ENCODE measurements at regions not wholly inside any gene's neighbourhood (a gene's known extent, or its start where the extent isn't known, plus 50 kb on each side); places are given as distances from the start of the nearest gene placed in this dataset.
"Not testable (repeated sequence)": the region's sequence is repeated elsewhere in the genome, so short reads cannot be mapped to it uniquely, and the experiment has no call there.

DNA sequence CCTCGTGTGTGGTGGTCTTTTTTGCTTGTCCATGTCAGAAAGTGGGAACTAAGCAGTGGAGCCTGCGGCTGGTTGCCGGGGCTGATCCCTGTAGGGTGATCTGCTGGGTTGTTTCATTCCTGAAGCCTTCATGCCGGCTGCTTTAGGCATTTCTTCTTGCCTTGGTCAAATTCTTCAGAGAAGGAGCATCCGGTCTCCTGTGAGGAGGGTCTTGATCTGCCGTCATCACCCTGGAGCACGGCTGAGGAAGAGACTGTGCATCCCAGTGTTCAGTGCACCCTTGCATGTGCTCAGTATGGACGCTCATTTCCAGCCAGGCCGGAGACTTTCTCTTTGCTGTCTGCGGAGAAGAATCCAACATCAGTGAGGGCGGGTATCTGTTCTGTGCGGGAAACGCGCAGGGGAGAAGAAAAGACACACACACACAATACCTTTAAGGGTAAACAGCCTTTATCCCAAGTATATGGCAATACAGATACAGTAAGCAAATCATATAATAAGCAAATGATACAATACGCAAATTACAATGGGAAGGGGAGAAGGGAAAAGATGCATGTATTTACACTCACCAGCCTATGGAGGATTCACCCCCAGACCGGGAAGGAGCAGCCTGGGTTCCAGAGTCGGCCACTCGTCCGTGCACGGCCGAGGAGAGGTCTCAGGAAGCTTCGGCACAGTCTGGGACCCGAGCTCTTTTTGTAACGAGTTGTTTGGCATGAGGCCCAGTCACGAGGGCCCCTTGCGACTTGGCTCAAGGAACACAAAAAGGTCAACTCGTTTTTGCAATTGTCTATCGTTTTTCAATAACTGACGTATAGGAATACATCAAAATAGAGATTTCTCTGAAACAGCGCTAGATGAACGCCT, 1366.8 kb upstream of the TMEM132C start:
- no peak overlapping the region for H3K4me3 ChIP-seq
- no peak overlapping the region for H3K27ac ChIP-seq

DNA sequence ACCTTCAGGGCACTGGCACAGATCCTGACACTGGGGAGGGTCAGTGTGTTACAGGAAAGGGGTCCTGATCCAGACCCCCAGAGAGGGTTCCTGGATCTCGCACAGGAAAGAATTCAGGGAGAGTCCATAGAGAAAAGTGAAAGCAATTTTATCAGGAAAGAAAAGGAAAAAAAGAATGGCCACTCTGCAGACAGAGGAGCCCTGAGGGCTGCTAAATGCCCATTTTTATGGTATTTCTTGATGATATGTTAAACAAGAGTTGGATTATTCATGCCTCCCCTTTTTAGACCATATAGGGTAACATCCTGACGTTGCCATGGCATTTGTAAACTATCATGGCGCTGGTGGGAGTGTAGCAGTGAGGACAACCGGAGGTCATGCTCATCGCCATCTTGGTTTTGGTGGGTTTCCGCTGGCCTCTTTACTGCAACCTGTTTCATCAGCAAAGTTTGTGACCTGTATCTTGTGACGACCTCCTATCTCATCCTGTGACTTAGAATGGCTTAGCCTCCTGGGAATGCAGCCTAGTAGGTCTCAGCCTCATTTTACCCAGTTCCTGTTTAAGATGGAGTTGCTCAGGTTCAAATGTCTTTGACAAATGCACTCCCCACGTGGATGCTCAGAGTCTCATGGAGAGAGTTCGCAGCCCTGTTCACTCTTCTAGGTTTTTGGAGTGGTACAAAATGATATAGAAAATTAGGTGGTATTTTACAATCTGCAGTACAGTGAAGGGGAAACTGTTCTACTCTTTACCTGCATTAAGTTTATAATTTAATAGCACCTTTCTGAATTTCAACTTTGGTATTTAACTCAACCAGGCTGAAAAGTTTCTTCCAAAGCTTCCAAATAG, 1363.7 kb upstream of the TMEM132C start:
- Histone ChIP-seq H3K4me3 (no peak overlapping the region), H3K27ac (no peak overlapping the region)

DNA sequence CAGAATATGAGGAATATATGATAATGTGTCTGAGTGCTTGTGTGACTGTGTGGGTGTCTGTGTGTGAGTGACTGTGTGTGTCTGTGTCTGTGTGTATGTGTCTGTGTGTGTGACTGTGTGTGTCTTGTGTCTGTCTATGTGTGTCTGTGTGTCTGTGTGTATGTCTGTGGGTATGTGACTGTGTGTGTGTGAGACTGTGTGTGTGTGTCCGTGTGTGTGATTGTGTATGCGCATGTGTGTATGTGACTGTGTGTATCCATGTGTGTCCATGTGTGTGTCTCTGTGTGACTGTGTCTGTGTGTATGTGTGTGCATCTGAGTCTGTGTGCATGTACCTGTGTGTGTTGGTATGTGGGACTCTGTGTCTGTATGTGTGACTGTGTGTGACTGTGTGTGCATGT, 1361.2 kb upstream of the TMEM132C start:
- no peak overlapping the region for H3K4me3 ChIP-seq
- H3K27ac ChIP-seq = no peak overlapping the region

DNA sequence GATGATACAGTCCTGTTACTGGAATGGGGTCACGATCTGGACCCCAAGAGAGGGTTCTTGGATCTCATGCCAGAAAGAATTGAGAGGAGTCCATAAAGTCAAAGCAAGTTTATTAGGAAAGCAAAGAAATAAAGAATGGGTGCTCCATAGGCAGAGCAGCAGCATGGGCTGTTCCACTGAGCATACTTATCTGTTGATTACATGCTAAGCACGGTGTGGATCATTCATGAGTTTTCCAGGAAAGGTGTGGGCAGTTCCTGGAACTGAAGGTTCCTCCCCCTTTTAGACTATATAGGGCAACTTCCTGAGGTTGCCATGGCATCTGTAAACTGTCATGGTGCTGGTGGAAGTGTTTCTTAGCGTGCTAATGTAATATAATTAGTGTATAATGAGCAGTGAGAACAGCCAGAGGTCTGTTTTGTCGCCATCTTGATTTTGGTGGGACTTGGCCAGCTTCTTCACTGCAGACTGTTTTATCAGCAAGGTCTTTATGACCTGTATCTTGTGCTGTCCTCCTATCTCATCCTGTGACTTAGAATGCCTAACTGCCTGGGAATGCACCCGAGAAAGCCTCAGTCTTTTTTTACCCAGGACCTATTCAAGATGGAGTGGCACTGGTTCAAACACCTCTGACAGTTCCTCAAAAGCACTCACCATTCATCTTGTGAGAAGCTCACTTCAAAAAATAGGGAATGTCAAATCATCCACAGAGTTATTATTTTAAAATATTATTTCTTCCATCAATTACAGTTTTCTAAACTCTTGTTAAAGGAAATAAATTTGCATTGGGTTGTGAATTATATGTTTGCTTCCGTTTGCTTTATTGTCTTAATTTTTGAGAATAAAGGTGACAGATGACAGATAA, 1358.8 kb upstream of the TMEM132C start:
- H3K4me3 ChIP-seq = no peak overlapping the region
- H3K27ac ChIP-seq = no peak overlapping the region

DNA sequence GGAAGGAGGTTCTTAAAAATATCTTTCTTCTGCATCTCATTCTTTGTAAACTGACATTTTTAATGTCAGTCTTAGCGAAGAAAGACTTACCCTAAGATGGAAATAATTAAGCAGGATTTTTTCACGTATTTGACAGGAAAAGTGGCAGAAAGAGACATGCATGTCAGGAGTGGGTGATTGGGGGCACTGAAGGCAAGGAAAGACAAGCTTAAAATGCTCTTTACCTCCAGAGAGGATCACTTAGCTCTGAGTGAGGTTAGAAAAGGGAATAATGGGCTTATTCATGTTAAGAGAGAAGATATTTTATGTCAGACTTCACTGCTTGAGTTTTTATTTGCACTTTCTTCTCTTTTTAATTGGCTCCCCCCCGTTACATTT, 1358.2 kb upstream of the TMEM132C start:
- Histone ChIP-seq H3K4me3 (no peak overlapping the region), H3K27ac (no peak overlapping the region)

DNA sequence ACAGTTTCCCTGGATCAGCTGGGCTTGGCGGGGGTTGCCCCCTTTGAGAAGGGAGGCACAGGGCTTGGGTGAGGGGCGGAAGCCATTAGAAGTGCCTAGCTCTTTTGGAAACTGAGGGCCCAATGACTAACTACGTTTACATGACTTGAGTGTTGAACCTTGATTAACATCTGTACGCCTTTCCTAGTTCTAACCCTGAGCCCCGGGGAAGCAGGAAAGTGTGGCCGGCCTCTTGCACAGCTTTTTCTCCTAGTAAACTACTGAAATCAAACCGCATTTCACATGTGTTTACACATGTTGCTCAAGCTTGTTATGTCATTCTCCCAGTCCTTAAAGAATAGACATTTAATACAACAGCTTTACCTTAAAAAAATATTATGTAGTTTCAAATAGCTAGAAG, 1356.4 kb upstream of the TMEM132C start:
- no peak overlapping the region for H3K27ac ChIP-seq
- H3K4me3 ChIP-seq = no peak overlapping the region

DNA sequence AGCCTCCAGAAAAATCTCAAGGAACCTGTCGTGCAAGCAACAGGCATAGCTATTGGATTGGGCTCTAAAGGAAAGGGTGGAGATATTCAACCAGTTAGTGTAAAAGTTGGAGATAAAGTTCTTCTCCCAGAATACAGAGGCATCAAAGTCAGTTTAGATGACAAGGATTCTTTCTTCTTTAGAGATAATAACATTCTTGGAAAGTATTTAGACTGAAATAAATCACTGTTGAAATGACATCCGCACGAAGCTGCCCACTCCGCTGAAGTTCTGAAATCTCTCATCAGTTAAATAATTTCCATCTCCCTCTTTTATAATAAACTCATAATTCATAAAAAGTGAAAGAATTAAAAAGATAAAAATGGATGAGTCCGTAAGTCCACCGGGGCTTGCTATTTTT, 1354.9 kb upstream of the TMEM132C start:
- Histone ChIP-seq H3K4me3 (no peak overlapping the region), H3K27ac (no peak overlapping the region)

DNA sequence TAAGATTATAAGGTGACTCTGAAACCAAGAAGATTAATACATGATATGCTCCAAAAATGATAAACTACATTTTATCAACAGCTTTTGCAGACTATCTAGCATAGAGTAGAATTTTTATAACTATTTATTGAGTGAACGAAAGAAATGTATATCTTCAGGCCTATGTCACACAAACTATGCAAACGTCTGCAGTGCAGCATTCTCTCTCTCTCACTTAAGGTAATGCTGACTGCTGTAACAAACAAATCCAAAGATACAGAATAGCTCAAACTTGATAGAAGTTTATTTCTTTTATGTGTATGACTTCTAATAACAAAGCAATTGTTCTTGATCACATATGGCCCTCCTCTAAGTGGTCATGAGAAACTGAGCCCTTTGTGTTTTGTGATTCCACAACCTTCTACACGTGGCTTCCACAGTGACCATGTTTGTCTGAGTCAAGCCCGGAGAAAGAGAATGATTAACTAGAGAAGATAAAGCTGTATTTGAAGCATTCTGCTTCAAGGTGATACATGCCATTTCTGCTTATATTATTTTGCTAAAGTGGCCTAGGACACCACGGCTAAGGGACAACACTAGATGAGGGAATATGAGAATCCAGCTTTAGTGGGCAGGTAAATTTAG, 1352.7 kb upstream of the TMEM132C start:
- no peak overlapping the region for H3K4me3 ChIP-seq
- H3K27ac ChIP-seq = no peak overlapping the region

DNA sequence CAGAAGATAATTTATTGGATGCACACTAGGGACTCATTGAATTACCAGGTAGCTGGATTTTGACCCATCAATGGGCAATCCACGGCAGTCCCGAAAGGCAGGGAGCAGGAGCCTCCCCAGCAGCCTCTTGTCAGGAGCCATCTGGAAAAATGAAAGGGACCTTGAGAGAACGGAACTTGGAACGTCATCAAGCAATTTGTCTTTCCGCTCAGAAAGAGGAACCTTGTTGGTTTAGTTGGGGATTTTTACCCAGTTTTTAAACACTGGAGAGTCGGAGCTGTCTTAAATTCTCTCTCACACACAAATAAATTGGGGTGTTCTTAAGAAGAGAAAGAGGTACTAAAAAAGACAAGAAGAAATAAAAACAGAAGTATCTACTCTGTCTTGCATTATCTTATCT, 1351.7 kb upstream of the TMEM132C start:
- Histone ChIP-seq H3K4me3 (no peak overlapping the region), H3K27ac (no peak overlapping the region)

DNA sequence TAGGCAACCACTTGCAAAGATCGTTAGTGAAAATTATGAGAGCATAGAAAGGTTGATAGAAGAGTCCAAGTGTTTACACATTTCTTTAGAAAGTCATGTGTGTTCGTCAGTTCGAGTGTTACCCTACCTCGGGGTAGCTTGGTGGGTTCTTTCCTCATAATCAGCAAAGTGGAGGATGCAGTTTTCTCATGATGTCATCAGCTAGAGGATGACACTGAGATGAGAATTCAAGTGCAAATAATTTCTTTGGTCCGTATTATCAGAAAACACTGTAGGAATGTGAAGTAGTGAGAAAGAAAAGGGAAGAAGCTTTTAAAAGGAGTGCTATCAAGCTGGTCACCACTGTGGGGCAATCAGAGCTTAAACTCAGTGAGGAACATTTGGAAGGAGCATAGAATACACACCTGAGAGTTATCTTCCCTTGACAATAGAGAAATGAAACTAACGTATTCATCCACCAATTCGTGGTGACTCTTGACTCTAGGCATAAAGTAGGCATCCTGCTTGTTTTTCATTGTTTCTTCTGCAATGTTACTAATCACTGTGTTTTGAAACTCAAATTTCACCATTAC, 1340.9 kb upstream of the TMEM132C start:
- no peak overlapping the region for H3K27ac ChIP-seq

DNA sequence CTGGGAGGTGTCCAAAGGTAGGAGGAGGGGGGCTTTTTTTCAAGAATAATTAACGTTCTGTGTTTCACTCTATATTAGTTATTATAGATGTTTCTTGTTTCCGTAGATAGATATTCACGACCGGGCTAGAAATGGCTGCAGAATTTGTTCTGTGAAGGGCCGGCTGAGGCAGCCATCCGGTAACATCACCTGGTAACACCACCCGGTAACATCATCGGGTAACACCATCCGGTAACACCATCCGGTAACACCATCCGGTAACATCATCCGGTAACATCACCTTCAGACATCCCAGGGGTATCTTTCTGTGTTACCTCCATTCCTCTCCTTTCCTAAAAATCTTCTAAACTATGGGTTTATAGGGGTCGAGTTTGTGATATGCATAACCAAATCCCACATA, 1336.7 kb upstream of the TMEM132C start:
- Histone ChIP-seq H3K4me3 (no peak overlapping the region), H3K27ac (no peak overlapping the region)

More for the DNA sequence above, 1340.9 kb upstream of the TMEM132C start:
- H3K4me3 ChIP-seq = no peak overlapping the region

DNA sequence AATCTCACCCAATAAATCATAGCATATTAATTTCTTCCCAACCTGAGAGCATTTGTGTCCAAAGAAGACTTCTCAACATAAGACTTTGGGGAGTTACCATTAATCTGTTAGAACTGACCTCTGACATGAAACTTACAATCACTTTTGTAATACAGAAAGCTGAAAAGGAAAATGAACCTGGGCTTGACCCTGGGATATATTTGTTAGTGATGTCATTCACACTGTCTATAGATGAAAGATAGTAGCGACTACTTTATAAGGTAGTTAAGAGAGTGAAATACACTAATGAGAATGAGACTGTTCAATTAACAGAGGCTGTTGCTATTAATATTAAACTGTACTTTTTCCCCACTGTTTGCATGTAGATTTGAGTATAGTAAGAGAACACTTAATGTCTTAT, 1334.8 kb upstream of the TMEM132C start:
- Histone ChIP-seq H3K4me3 (no peak overlapping the region), H3K27ac (no peak overlapping the region)

DNA sequence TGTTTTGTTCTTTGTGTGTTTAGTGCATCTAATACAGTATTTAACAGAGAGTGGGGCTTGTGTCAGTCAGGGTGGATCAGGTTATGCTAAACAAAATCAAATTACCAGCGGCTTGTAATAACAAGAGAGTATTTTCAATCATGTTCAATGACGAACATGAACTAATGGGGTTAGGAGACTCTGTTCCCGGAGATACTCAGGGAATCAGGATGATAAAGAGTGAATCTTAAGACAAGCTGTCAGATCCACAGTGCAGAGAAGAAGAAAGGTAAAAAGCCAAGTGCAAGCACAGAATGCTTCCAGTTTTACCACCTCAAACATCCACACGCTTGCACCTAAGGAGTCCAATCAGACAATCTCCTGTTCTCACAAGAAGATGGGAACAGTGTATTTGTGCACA, 1331.5 kb upstream of the TMEM132C start:
- Histone ChIP-seq H3K27ac (no peak overlapping the region), H3K4me3 (no peak overlapping the region)

DNA sequence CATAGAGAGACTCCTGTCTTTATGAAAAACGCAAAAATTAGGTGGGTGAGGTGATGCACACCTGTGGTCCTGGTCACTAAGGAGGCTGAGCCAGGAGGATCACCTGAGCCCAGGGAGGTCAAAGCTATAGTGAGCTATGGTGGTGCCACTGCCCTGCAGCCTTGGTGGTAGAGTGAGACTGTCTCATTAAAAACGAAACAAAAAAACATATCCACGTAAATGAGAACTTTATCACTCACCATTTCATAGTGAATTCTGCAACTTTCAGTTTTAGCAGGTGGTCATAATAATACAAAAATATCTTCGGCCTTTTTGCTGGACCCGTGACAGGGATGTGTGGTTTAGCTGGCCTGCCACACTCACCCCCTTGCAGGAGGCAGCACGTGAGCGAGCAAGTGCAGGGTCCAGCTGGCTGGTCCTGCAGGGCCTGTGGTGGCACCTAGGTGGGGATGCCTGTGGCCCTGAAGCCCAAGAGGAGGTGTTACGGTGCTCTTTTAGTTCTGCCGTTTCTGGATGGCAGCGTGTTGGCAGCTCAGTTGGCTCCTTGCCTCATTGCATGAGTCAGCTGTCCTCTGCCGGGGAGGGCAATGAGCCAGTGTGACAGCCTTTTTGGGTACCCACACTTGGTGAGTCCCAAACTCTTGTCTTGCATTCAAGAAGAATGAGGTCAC, 1330.7 kb upstream of the TMEM132C start:
- no peak overlapping the region for H3K27ac ChIP-seq
- H3K4me3 ChIP-seq = no peak overlapping the region

DNA sequence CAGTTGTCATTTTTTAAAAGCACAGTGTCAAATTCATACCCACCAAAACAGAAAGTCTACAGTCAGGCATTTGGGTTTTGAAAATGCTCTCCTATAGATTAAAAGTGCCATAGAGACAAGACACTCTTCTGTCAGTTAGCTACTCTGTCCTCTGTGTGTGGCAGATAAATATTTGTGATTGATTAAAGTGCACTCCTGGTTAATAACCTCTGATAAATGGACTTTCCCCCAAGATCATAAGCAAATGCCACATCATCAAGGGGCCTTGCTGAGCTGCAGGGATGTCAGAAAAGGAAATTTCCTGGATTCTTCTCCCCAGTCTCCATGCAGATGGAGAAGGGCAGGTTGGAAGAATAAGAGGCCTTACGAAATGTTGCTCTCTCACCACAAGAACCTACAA, 1329.5 kb upstream of the TMEM132C start:
- H3K4me3 ChIP-seq = no peak overlapping the region

DNA sequence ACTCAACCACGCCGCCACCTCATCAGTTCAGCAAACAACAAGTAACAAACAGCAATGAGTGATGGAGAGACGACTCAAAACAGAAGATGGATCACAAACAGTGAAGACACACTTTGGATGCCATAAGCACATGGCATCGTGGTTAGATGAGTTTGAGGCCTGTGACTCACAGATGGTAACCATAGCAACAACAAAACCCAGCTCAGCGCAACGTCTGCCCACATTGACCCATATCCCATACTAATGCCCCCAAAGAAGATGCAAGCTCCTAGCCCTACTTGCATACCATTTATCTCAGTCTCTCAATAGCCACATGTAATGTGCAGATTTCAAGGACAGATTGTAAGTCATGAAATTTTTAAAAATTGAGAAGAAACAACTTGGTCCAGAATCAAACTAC, 1322.3 kb upstream of the TMEM132C start:
- no peak overlapping the region for H3K27ac ChIP-seq
- no peak overlapping the region for H3K4me3 ChIP-seq

More for the DNA sequence above, 1329.5 kb upstream of the TMEM132C start:
- no peak overlapping the region for H3K27ac ChIP-seq

DNA sequence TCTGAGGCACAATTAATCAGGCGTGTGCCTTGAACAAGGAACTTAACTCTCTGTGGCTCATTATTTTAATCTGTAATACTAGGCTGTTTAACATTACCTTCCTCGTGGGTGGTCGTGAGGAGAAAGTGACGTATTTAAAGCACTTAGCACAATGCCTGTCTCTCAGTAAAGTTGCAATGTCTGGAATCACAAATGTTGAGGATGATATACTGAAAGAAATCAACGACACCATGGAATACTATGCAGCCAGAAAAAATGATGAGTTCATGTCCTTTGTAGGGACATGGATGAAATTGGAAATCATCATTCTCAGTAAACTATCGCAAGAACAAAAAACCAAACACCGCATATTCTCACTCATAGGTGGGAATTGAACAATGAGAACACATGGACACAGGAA, 1320.0 kb upstream of the TMEM132C start:
- not testable (repeated sequence) for H3K27ac ChIP-seq, H3K4me3 ChIP-seq

DNA sequence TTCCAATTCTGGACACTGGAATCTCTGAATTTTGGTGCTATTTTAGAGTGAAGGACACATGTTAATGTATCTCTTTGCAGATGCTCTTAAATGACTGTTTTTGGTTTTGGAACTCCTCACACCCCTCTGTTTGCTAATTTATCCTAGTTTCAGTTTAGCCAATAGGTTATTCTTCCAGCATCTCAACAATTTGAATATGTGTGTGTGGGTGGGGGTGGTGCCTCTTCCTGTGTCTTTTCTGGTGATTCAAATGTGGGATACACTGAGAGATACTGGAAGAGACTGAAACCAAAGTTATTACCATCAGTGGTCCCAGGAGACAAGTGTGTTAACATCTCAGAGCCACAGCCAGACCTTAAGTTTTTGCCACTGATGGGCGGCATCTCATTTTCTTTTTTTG, 1317.4 kb upstream of the TMEM132C start:
- no peak overlapping the region for H3K4me3 ChIP-seq

DNA sequence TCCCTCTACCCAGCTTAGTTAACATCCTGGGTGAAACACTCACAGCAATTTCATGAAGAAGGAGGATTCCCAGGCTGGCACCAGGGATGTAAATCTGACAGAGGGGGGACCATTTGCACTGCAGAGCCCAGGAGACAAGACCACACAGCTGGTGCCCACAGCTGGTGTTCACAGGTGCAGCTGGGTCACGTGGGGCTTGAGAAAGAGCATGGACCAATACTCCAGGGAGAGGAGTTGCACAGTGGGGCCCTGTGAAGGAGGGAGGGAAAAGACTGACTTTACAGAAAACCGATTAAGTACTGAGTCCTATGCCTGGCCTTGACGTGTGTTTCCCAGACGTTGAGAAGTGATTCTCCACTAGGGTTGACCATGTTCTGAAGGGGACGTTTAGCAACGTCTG, 1316.7 kb upstream of the TMEM132C start:
- H3K27ac ChIP-seq = no peak overlapping the region
- H3K4me3 ChIP-seq = no peak overlapping the region

More for the DNA sequence above, 1317.4 kb upstream of the TMEM132C start:
- no peak overlapping the region for H3K27ac ChIP-seq

Measured in skin epidermis (tissue), 12 donors.